ENCODE measurements at regions not wholly inside any gene's neighbourhood (a gene's known extent, or its start where the extent isn't known, plus 50 kb on each side); places are given as distances from the start of the nearest gene placed in this dataset.

- ChIA-PET POLR2A (ENCODE audit: low non-redundant PET) (no interaction called here), CTCF (no interaction called here)
- H3K4me3 ChIP-seq (ENCODE audit: low read depth, low read length, poor library complexity, severe bottlenecking) = no peak overlapping the region
- peaks cover 13% of the 10 kb centered on the region for H3K4me1 ChIP-seq (ENCODE audit: insufficient read depth, low read length, poor library complexity, severe bottlenecking)
- no peaks in the 10 kb centered on the region for H3K9me3 ChIP-seq (ENCODE audit: low read depth, low read length, poor library complexity, severe bottlenecking)
- BruUV-seq (replicated peaks) = no TSS peak
- no peaks in the 10 kb centered on the region for H3K27me3 ChIP-seq (replicated peaks; ENCODE audit: insufficient read depth, low read depth, low read length, poor library complexity)
- TF ChIP-seq CTCF (conservative IDR thresholded peaks at IDR 0.05; ENCODE audit: low read depth, low read length) = no peak
- TF ChIP-seq EZH2 (IDR thresholded peaks at IDR 0.05; ENCODE audit: borderline replicate concordance, low read depth, low read length, poor library complexity, severe bottlenecking) = no peak
- no peak overlapping the region for H3K27ac ChIP-seq (ENCODE audit: low read depth, low read length, poor library complexity, severe bottlenecking)
- H3K36me3 ChIP-seq (ENCODE audit: insufficient read depth, low read length, poor library complexity, severe bottlenecking) = no peaks in the 10 kb centered on the region
- intact Hi-C loops (cut with micrococcal nuclease; ENCODE audit: unreplicated experiment) = no loop called here
- no peak for DNase-seq (ENCODE audit: low spot score)
Measured at GRCh38 chr4:130422261-130422660, 1326.3 kb downstream of the C4orf33 start.

GRCh38 chr4:130424211-130424610 lies 1328.3 kb downstream of the C4orf33 start:
- DNase-seq (ENCODE audit: low spot score) = no peak
- Histone ChIP-seq H3K4me3 (ENCODE audit: low read depth, low read length, poor library complexity, severe bottlenecking) (no peak overlapping the region), H3K27ac (ENCODE audit: low read depth, low read length, poor library complexity, severe bottlenecking) (no peak overlapping the region), H3K27me3 (replicated peaks; ENCODE audit: insufficient read depth, low read depth, low read length, poor library complexity) (no peaks in the 10 kb centered on the region), H3K4me1 (ENCODE audit: insufficient read depth, low read length, poor library complexity, severe bottlenecking) (peaks cover 13% of the 10 kb centered on the region), H3K36me3 (ENCODE audit: insufficient read depth, low read length, poor library complexity, severe bottlenecking) (no peaks in the 10 kb centered on the region), H3K9me3 (ENCODE audit: low read depth, low read length, poor library complexity, severe bottlenecking) (no peaks in the 10 kb centered on the region)
- intact Hi-C loops (cut with micrococcal nuclease; ENCODE audit: unreplicated experiment) = no loop called here
- TF ChIP-seq EZH2 (IDR thresholded peaks at IDR 0.05; ENCODE audit: borderline replicate concordance, low read depth, low read length, poor library complexity, severe bottlenecking) (no peak), CTCF (conservative IDR thresholded peaks at IDR 0.05; ENCODE audit: low read depth, low read length) (no peak)
- ChIA-PET POLR2A (ENCODE audit: low non-redundant PET) (interaction anchor here (0.6 kb wide), 1 partner anchor 17 kb away, joined by 3 read pairs; no protein-coding TSS in a partner anchor), CTCF (no interaction called here)
- BruUV-seq (replicated peaks) = no TSS peak

- intact Hi-C loops (cut with micrococcal nuclease; ENCODE audit: unreplicated experiment) = no loop called here
- TF ChIP-seq CTCF (conservative IDR thresholded peaks at IDR 0.05; ENCODE audit: low read depth, low read length) (no peak), EZH2 (IDR thresholded peaks at IDR 0.05; ENCODE audit: borderline replicate concordance, low read depth, low read length, poor library complexity, severe bottlenecking) (no peak)
Measured at GRCh38 chr4:130432289-130432688, 1336.3 kb downstream of the C4orf33 start.

More at GRCh38 chr4:130432289-130432688, 1336.3 kb downstream of the C4orf33 start:
- no peak for DNase-seq (ENCODE audit: low spot score)
- POLR2A ChIA-PET (ENCODE audit: low non-redundant PET) = no interaction called here
- Histone ChIP-seq H3K27me3 (replicated peaks; ENCODE audit: insufficient read depth, low read depth, low read length, poor library complexity) (no peaks in the 10 kb centered on the region), H3K4me3 (ENCODE audit: low read depth, low read length, poor library complexity, severe bottlenecking) (no peak overlapping the region), H3K36me3 (ENCODE audit: insufficient read depth, low read length, poor library complexity, severe bottlenecking) (no peaks in the 10 kb centered on the region), H3K27ac (ENCODE audit: low read depth, low read length, poor library complexity, severe bottlenecking) (no peak overlapping the region), H3K9me3 (ENCODE audit: low read depth, low read length, poor library complexity, severe bottlenecking) (no peaks in the 10 kb centered on the region), H3K4me1 (ENCODE audit: insufficient read depth, low read length, poor library complexity, severe bottlenecking) (peaks cover 11% of the 10 kb centered on the region)
- no TSS peak for BruUV-seq (replicated peaks)
- CTCF ChIA-PET = no interaction called here

All from A673 (cell line).